ENCODE measurements at regions not wholly inside any gene's neighbourhood (a gene's known extent, or its start where the extent isn't known, plus 50 kb on each side); places are given as distances from the start of the nearest gene placed in this dataset.

- TF ChIP-seq CBX2 (IDR thresholded peaks at IDR 0.05; ENCODE audit: borderline replicate concordance, low read depth) (no peak), BHLHE40 (IDR thresholded peaks at IDR 0.05; ENCODE audit: low read depth, low read length) (no peak), KDM1A (IDR thresholded peaks at IDR 0.05; ENCODE audit: low read depth) (no peak)
These were observed 95.6 kb upstream of the E2F7 start (continued) for GRCh38 chr12:77160931-77161330.

- no peak for TF ChIP-seq TFCP2L1 (CRISPR knock-in tag; IDR thresholded peaks at IDR 0.05)
- TF ChIP-seq SMC3 (IDR thresholded peaks at IDR 0.05), result no peak
- no peak for TF ChIP-seq ZNF302 (CRISPR knock-in tag; IDR thresholded peaks at IDR 0.05)
- no peak for TF ChIP-seq EP300 (IDR thresholded peaks at IDR 0.05)
- no peak for TF ChIP-seq RCOR1 (IDR thresholded peaks at IDR 0.05; ENCODE audit: low read depth, low read length)
- TF ChIP-seq RAD21 (conservative IDR thresholded peaks at IDR 0.05 in 1 of 2, IDR thresholded peaks at IDR 0.05 in 1 of 2), result no peak
- TF ChIP-seq CHD2 (IDR thresholded peaks at IDR 0.05; ENCODE audit: low read length, partially characterized antibody), result no peak
- no peak for TF ChIP-seq ZSCAN20 (CRISPR knock-in tag; IDR thresholded peaks at IDR 0.05)
- no peak for TF ChIP-seq ZC3H11A (IDR thresholded peaks at IDR 0.05)
- TF ChIP-seq HES2 (IDR thresholded peaks at IDR 0.05), result no peak
- TF ChIP-seq FOSB (CRISPR knock-in tag; IDR thresholded peaks at IDR 0.05), result no peak
- TF ChIP-seq JUNB (IDR thresholded peaks at IDR 0.05), result no peak
- TF ChIP-seq RFX5 (IDR thresholded peaks at IDR 0.05), result no peak
- TF ChIP-seq KDM5A (IDR thresholded peaks at IDR 0.05), result no peak
- no peak for TF ChIP-seq KDM1A (IDR thresholded peaks at IDR 0.05; ENCODE audit: low read depth)
- TF ChIP-seq TP53 (CRISPR knock-in tag; IDR thresholded peaks at IDR 0.05), result no peak
- TF ChIP-seq POLR2A (IDR thresholded peaks at IDR 0.05; ENCODE audit: low read length), result no peak
- no peak for TF ChIP-seq NPAS2 (CRISPR knock-in tag; IDR thresholded peaks at IDR 0.05; ENCODE audit: borderline replicate concordance)
- POLR2A ChIA-PET, result no interaction called here
- no peak for FAIRE-seq
- Histone ChIP-seq H3K4me3 (no peak overlapping the region), H3K4me2 (no peak overlapping the region), H3K27ac (no peak overlapping the region), H3K4me1 (no peaks in the 10 kb centered on the region), H3K9me3 (no peaks in the 10 kb centered on the region)
- DNase-seq (ENCODE audit: low read depth in 1 of 2, low spot score in 1 of 2), result no peak
- ATAC-seq, result no peak
- CTCF ChIA-PET, result interaction anchor here (1.3 to 1.8 kb wide), 2 partner anchors 171 to 532 kb away, joined by 4 read pairs; no protein-coding TSS in a partner anchor
- WGBS (ENCODE audit: missing lambda C conversion rate), result 18% methylated on average over 3 of the region's 3 CpGs
These were observed 88.3 kb upstream of the E2F7 start for GRCh38 chr12:77153706-77154105.

- no peak overlapping the region for H3K4me3 ChIP-seq
- TF ChIP-seq SMC3 (IDR thresholded peaks at IDR 0.05) (peak; percentile 49), HOXA7 (CRISPR knock-in tag; IDR thresholded peaks at IDR 0.05) (no peak), CTCF (IDR thresholded peaks at IDR 0.05) (peak; percentile 36), CBX8 (IDR thresholded peaks at IDR 0.05) (no peak), RAD21 (conservative IDR thresholded peaks at IDR 0.05 in 1 of 2, IDR thresholded peaks at IDR 0.05 in 1 of 2) (peak; percentile 50 to 56; a peak in 4 of 5 replicates), HDAC2 (IDR thresholded peaks at IDR 0.05) (no peak)
- H3K4me1 ChIP-seq, result no peaks in the 10 kb centered on the region
- no peak for ATAC-seq
- H3K9me3 ChIP-seq, result no peaks in the 10 kb centered on the region
- 3% methylated on average over 2 of the region's 2 CpGs for WGBS (ENCODE audit: missing lambda C conversion rate)
- no peak for FAIRE-seq
- ChIA-PET POLR2A (no interaction called here), CTCF (interaction anchor here (0.5 to 1.8 kb wide), 9 partner anchors 15 to 771 kb away, joined by 3 to 5 read pairs (median 4); no protein-coding TSS in a partner anchor)
- DNase-seq (ENCODE audit: low read depth in 1 of 2, low spot score in 1 of 2), result peak in 1 of 2 experiments; percentile 31
- no peak overlapping the region for H3K4me2 ChIP-seq
- no peak overlapping the region for H3K27ac ChIP-seq
These were observed 87.3 kb upstream of the E2F7 start for GRCh38 chr12:77152623-77153193.

All from A549 (cell line).